ENCODE measurements at regions not wholly inside any gene's neighbourhood (a gene's known extent, or its start where the extent isn't known, plus 50 kb on each side); places are given as distances from the start of the nearest gene placed in this dataset.

DNA sequence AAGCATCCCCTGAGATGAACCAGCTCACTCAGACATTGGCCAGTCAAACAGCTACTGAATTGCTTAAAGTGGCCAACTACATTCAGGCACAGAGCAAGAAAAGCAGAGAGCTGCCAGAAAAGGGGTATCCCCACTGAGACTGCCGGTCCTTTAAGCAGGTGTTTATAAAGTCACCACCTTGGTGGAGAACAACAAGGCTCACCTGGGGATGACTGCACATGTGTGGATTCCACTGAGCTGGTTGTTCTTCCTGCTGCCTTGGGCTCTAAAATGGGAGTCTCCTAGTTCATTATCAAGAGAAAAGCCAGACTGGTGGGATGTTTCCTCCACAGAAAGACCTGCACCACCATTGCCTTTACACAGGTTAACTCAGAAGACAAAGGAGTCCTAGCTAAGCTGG lies 51.8 kb upstream of the IPO5 start:
- CTCF ChIA-PET = no interaction called here
- no peaks in the 10 kb centered on the region for H3K4me1 Mint-ChIP-seq (ENCODE audit: low read depth)
- no peaks in the 10 kb centered on the region for H3K36me3 Mint-ChIP-seq (ENCODE audit: low read depth)
- H3K27ac Mint-ChIP-seq = no peak overlapping the region
- TF ChIP-seq, protein P1, sequence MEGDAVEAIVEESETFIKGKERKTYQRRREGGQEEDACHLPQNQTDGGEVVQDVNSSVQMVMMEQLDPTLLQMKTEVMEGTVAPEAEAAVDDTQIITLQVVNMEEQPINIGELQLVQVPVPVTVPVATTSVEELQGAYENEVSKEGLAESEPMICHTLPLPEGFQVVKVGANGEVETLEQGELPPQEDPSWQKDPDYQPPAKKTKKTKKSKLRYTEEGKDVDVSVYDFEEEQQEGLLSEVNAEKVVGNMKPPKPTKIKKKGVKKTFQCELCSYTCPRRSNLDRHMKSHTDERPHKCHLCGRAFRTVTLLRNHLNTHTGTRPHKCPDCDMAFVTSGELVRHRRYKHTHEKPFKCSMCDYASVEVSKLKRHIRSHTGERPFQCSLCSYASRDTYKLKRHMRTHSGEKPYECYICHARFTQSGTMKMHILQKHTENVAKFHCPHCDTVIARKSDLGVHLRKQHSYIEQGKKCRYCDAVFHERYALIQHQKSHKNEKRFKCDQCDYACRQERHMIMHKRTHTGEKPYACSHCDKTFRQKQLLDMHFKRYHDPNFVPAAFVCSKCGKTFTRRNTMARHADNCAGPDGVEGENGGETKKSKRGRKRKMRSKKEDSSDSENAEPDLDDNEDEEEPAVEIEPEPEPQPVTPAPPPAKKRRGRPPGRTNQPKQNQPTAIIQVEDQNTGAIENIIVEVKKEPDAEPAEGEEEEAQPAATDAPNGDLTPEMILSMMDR (IDR thresholded peaks at IDR 0.05) = no peak
- intact Hi-C loops (cut with micrococcal nuclease) = no loop called here
- POLR2A ChIA-PET = no interaction called here
- no peak overlapping the region for H3K4me3 Mint-ChIP-seq
- no peak for ATAC-seq
- H3K27me3 Mint-ChIP-seq = peaks cover 17% of the 10 kb centered on the region
- DNase-seq = no peak
- no peaks in the 10 kb centered on the region for H3K9me3 Mint-ChIP-seq
